ENCODE measurements at regions not wholly inside any gene's neighbourhood (a gene's known extent, or its start where the extent isn't known, plus 50 kb on each side); places are given as distances from the start of the nearest gene placed in this dataset.
"Not testable (repeated sequence)": the region's sequence is repeated elsewhere in the genome, so short reads cannot be mapped to it uniquely, and the experiment has no call there.

DNA sequence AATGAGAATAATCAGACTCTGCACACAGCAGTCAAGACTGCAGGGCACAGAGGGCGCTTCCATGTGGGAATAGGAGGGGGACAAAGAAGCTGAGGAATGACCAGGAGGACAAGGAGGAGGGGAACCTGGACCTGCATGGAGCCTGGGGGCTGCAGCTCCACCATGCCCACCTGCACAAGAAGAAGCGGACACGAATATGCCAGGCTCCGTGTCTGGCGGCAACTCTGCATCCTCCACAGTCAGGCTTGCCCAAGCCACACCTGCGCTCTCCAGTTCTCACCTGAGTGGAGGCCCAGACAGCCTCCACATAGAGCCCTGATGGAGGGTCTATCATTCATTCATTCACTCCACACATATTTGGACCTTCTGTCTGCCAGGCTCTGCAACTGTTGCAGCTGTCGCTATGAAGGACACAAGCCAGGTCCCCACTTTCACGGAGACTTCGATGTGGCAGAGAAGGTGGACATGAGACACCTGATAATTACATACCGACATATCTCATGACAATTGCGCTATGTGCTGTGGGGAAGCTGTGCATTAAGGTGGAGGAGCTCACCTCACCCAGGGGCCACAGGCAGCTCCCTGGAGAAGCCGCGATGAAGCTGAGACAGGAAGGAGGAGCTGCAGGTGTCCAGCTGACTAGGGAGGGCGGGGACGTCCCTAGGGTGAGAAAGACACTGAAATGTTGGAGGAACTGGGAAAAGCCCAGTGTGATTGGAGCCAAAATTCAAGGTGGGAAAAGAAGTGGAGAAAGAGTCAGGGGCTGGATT lies 159.2 kb downstream of the INHBB start:
- Mint-ChIP-seq H3K4me1 (no peaks in the 10 kb centered on the region), H3K36me3 (ENCODE audit: insufficient read depth) (no peaks in the 10 kb centered on the region), H3K27me3 (peaks cover 30% of the 10 kb centered on the region), H3K4me3 (no peak overlapping the region), H3K27ac (ENCODE audit: low read depth) (no peak overlapping the region), H3K9me3 (no peaks in the 10 kb centered on the region)
- ATAC-seq (replicated peaks; ENCODE audit: extremely low read depth, poor library complexity, severe bottlenecking), result no peak
- no peak for DNase-seq (ENCODE audit: low spot score in 2 of 2)

DNA sequence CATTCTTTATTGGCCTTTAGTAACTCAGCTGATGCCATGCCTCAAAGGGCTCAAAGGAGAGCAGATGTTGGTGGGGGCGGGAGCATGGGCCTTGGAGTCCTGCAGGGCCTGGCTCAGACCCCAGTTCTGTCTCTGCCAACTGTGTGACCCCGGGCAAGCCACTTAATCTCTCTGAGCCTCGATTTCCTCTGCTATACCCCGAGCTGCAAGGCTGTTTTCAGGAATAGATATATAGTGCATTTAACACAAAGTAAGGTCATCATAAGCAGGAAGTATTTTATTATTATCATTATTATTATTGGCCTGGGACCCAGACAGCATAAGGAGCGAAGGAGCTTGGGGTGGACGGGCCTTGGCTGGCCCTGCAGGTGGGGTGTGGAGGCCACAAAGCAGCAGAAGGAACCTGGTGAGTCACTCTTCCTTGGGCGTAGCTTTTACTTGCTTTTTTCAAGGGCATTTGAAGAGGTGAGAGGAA lies 162.7 kb downstream of the INHBB start:
- Mint-ChIP-seq H3K27me3 (peaks cover 7% of the 10 kb centered on the region), H3K36me3 (ENCODE audit: insufficient read depth) (peaks cover 3% of the 10 kb centered on the region), H3K27ac (ENCODE audit: low read depth) (no peak overlapping the region), H3K4me1 (peaks cover 7% of the 10 kb centered on the region), H3K4me3 (no peak overlapping the region), H3K9me3 (no peaks in the 10 kb centered on the region)
- DNase-seq (ENCODE audit: low spot score in 2 of 2), result no peak
- ATAC-seq (replicated peaks; ENCODE audit: extremely low read depth, poor library complexity, severe bottlenecking), result no peak

DNA sequence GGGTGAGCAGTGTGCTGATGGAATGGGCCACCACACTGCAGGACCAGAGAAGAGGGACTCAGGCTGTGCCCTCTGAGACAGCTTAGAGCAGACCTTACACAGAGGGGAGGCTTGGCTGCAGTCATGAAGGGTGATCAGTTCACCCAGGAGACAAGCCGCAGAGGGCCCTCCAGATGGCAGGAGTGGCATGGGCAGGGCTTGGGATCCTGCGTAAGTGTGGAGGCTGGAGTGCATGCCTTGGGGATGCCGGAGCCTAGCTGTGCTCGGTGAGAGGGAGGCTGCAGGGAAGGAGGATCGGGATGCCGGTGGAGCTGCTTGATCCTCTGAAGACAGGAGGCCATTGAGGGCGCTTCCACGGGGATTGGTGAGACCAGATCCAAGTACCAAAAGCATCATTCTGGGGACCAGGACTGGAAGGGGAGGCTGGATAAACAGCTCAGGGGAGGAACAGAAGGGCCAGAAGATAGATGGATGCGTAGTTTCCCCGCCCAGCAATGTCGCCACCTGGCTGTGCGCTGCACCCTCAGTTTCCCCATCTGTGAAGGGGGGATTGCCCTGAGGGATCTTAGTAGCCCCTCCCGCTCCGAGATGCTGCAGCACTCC lies 163.4 kb downstream of the INHBB start:
- ATAC-seq (replicated peaks; ENCODE audit: extremely low read depth, poor library complexity, severe bottlenecking), result no peak
- Mint-ChIP-seq H3K9me3 (no peaks in the 10 kb centered on the region), H3K36me3 (ENCODE audit: insufficient read depth) (peaks cover 3% of the 10 kb centered on the region)

DNA sequence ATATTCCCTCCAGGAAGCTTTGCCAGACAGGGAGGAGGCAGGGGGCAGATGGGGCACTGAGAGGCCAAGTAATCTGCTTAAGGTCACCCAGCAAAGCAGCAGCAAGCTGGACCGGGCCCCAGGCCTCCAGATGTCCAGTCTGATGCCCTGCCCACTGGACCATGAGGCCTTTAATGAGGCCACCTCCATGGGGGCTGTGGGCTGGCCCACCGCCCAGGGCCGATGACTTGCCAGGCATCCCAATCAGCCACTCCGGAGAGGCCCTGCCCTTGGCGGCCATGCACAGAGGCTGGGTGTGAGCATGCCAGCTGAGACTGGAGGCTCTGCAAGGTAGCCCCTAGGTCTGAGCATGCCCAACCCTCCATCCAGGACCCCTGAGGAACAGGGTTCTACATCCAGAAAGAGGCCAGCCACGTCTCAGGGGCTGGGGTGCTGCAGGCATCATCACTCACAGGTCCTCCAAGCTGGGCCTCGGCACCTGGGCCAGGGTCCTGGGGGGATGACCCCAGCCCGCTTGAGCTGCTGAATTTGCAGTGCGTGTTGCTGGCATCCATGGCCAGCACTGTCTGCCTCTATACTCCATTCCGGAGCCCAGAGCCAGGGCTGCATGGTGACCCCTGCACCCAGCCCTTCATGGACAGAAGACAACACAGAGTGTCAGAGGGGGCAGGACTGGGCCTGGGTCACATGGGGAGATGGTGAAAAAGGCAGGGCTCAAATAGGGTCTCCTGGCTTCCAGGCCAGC lies 164.2 kb downstream of the INHBB start:
- Mint-ChIP-seq H3K36me3 (ENCODE audit: insufficient read depth) (peaks cover 3% of the 10 kb centered on the region), H3K27me3 (peaks cover 7% of the 10 kb centered on the region), H3K4me3 (no peak overlapping the region), H3K27ac (ENCODE audit: low read depth) (no peak overlapping the region), H3K4me1 (peaks cover 13% of the 10 kb centered on the region), H3K9me3 (no peaks in the 10 kb centered on the region)
- DNase-seq (ENCODE audit: low spot score in 2 of 2) (no peak), ATAC-seq (replicated peaks; ENCODE audit: extremely low read depth, poor library complexity, severe bottlenecking) (no peak)

More for the DNA sequence above, 163.4 kb downstream of the INHBB start:
- Mint-ChIP-seq H3K27me3 (peaks cover 7% of the 10 kb centered on the region), H3K4me1 (peaks cover 11% of the 10 kb centered on the region), H3K27ac (ENCODE audit: low read depth) (no peak overlapping the region), H3K4me3 (no peak overlapping the region)
- no peak for DNase-seq (ENCODE audit: low spot score in 2 of 2)

DNA sequence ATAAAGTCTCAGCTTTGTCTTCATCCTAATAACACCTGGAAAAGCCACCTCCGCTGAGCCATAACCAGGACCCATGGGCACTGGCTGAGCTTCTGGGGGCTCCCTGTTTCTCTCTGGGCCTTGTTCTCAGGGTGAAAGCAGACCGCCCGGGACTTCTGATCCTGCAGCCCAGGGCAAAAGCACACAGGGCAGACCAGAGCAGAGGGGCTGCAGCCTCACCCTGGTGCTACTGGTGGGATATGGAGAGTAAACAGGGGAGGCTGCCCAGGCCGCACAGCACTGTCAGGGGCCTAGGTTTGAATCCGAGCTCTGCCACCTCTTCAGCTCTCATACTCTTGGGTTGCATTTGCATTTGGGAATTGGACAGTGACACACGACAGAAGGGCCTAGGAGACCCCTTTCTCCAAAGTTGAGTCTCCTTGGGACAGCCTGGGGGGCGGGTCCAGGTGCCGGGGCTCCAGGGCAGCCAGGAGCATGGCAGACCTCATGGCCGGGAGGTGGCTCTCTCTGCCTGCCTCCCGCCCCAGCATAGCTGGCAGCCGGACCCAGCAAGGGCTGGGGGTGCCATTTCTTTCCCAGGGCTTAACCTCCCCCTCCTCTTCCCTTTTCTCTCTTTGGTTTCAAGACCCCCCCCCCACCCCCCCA lies 164.9 kb downstream of the INHBB start:
- Mint-ChIP-seq H3K4me3 (no peak overlapping the region), H3K27me3 (peaks cover 9% of the 10 kb centered on the region), H3K9me3 (no peaks in the 10 kb centered on the region), H3K4me1 (peaks cover 13% of the 10 kb centered on the region), H3K36me3 (ENCODE audit: insufficient read depth) (peaks cover 3% of the 10 kb centered on the region), H3K27ac (ENCODE audit: low read depth) (no peak overlapping the region)
- DNase-seq (ENCODE audit: low spot score in 2 of 2), result no peak
- no peak for ATAC-seq (replicated peaks; ENCODE audit: extremely low read depth, poor library complexity, severe bottlenecking)

DNA sequence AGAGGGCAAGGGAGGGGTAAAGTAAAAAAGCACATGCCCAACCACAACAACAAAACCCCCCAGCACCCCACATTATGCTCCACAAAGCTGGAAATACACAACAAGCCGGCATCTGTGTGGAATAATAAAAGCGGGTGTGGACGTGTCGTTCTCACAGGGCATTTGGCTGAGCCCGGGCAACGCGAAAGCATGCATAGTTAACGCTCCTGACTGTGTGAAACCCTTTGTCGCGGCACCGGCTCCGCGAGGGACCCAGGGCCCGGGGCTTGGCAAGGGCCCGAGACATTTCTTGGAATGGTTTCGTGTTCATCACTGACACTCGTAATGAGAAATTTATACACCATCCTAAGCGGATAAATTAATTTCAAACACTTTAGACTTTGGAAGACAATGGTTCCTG lies 165.6 kb downstream of the INHBB start:
- ATAC-seq (replicated peaks; ENCODE audit: extremely low read depth, poor library complexity, severe bottlenecking) (no peak), DNase-seq (ENCODE audit: low spot score in 2 of 2) (no peak)
- peaks cover 16% of the 10 kb centered on the region for H3K27me3 Mint-ChIP-seq
- H3K36me3 Mint-ChIP-seq (ENCODE audit: insufficient read depth), result peaks cover 3% of the 10 kb centered on the region
- no peaks in the 10 kb centered on the region for H3K9me3 Mint-ChIP-seq
- H3K4me3 Mint-ChIP-seq, result no peak overlapping the region
- no peak overlapping the region for H3K27ac Mint-ChIP-seq (ENCODE audit: low read depth)
- peaks cover 13% of the 10 kb centered on the region for H3K4me1 Mint-ChIP-seq

DNA sequence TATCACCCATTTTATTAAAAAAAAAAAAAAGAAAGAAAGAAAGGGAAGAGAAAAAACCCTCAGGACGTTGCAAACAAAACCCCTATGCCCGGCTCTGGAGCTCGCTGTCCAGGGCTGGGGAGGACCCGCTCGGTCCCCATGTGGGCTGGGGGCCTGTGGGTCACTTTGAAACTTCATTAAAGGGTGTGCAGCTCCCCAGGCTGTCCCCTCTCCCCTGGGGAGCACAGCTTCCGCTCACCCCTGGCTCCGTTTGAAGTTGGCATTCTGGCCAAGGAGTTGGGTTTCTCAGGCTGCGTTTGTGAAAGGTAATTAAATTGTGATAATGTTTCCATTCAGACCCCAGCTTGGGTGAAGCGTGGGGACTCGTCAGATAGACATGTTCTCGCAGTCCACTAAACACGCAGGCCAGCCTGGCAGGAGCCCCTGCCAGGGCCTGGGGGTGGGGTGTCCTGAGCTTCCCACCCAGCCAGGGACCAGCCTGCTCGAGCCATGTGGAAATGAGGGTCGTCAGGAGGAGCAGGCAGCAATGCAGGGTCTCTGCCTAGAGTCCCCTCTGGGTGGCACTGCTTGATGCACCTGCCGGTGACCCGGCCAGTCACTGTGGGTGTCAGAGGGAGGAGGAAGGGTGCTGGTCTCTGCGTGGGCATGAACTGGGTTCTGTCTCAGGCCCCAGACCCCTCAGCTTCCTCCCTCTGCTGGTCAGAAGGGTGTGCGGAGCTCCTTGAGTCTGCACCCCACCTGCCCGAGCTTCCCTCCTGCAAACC lies 166.2 kb downstream of the INHBB start:
- H3K9me3 Mint-ChIP-seq, result no peaks in the 10 kb centered on the region
- ATAC-seq (replicated peaks; ENCODE audit: extremely low read depth, poor library complexity, severe bottlenecking) (no peak), DNase-seq (ENCODE audit: low spot score in 2 of 2) (no peak)
- peaks cover 3% of the 10 kb centered on the region for H3K36me3 Mint-ChIP-seq (ENCODE audit: insufficient read depth)
- peaks cover 22% of the 10 kb centered on the region for H3K27me3 Mint-ChIP-seq
- H3K4me1 Mint-ChIP-seq, result peaks cover 13% of the 10 kb centered on the region
- no peak overlapping the region for H3K27ac Mint-ChIP-seq (ENCODE audit: low read depth)
- no peak overlapping the region for H3K4me3 Mint-ChIP-seq

DNA sequence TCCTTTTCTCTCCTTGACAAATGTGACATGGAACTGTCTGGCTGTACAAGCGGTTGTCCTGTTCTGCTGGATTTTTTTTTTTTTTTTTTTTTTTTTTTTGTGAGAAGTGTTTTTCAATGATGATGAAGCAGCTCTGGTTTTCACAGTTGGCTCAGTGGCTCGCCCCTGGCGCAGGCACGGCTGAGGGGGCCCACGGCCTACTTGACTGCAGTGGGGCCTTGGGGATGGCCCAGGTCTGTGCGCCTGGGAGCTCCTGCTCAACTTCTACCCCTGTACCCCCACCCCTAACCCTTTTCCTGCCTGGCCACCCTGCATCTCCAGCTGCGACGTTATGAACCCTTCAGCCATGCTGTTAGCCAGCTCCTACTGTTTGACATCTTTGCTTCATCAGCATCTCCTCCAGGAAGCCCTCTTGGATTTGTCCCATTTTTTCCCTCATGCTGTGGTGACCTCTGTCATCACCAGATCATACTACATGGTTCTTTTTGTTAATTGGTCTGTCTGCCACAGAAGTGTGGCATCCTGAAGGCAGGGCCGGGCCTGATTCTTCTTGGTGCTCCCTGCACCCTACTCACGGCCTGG lies 167.9 kb downstream of the INHBB start:
- Mint-ChIP-seq H3K27ac (ENCODE audit: low read depth) (no peak overlapping the region), H3K9me3 (no peaks in the 10 kb centered on the region), H3K27me3 (peaks cover 39% of the 10 kb centered on the region), H3K36me3 (ENCODE audit: insufficient read depth) (peaks cover 3% of the 10 kb centered on the region), H3K4me3 (no peak overlapping the region), H3K4me1 (peaks cover 13% of the 10 kb centered on the region)
- no peak for ATAC-seq (replicated peaks; ENCODE audit: extremely low read depth, poor library complexity, severe bottlenecking)
- no peak for DNase-seq (ENCODE audit: low spot score in 2 of 2)

DNA sequence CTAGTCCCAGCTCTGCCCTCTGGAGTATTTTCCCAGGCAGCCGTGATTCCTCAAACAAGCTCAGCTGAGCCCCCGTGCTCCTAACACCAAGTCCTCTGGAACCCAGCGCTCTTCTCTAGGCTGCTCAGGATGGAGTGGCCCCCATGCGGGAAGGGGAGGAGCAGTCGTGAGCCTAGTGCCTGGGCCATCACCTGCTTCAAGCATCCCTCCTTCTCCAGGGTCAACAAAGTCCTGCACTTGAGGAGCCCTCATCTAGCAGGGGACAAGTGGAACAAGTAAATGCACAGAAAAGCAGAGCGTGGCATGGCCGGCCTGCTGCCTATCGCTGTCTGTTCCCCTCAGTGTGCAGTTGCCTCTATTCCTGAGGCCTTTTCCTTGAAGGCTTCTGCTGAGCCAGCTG lies 168.6 kb downstream of the INHBB start:
- DNase-seq (ENCODE audit: low spot score in 2 of 2) (no peak), ATAC-seq (replicated peaks; ENCODE audit: extremely low read depth, poor library complexity, severe bottlenecking) (no peak)
- Mint-ChIP-seq H3K9me3 (no peaks in the 10 kb centered on the region), H3K36me3 (ENCODE audit: insufficient read depth) (peaks cover 3% of the 10 kb centered on the region), H3K27ac (ENCODE audit: low read depth) (no peak overlapping the region), H3K4me1 (peaks cover 13% of the 10 kb centered on the region), H3K4me3 (no peak overlapping the region), H3K27me3 (peaks cover 40% of the 10 kb centered on the region)

DNA sequence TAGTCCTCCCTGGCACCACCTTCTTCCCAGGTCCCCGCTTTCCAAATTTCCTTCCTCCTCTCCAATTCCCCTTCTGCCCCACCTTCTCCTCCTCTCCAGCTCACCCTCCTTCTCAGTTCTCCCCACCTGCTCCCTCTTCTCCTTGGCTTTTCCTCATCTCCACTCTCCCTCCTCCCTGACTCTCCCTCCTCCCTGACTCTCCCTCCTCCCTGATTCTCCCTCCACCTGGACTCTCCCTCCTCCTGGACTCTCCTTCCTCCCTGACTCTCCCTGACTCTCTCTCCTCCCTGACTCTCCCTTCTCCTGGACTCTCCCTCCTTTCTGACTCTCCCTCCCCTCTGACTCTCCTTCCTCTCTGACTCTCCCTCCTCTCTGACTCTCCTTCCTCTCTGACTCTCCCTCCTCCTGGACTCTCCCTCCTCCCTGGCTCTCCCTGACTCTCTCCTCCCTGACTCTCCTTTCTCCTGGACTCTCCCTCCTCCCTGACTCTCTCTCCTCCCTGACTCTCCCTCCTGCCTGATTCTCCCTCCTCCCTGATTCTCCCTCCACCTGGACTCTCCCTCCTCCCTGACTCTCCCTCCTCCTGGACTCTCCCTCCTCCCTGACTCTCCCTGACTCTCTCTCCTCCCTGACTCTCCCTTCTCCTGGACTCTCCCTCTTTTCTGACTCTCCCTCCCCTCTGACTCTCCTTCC lies 169.3 kb downstream of the INHBB start:
- not testable (repeated sequence) for H3K4me3 Mint-ChIP-seq; ATAC-seq (replicated peaks; ENCODE audit: extremely low read depth, poor library complexity, severe bottlenecking); H3K36me3 Mint-ChIP-seq (ENCODE audit: insufficient read depth); DNase-seq (ENCODE audit: low spot score in 2 of 2); H3K27ac Mint-ChIP-seq (ENCODE audit: low read depth); H3K9me3 Mint-ChIP-seq
- H3K4me1 Mint-ChIP-seq, result peaks cover 13% of the 10 kb centered on the region
- peaks cover 42% of the 10 kb centered on the region for H3K27me3 Mint-ChIP-seq
